ENCODE measurements at regions not wholly inside any gene's neighbourhood (a gene's known extent, or its start where the extent isn't known, plus 50 kb on each side); places are given as distances from the start of the nearest gene placed in this dataset.
A peak's percentile ranks its signal among the peaks of the same experiment; 100 is the strongest.

- no peak for DNase-seq
- Mint-ChIP-seq H3K4me3 (no peak overlapping the region), H3K4me1 (peaks cover 10% of the 10 kb centered on the region), H3K27ac (no peak overlapping the region), H3K36me3 (ENCODE audit: low read depth) (no peaks in the 10 kb centered on the region), H3K9me3 (no peaks in the 10 kb centered on the region), H3K27me3 (ENCODE audit: low read depth, poor library complexity) (peaks cover 2% of the 10 kb centered on the region)
- TF ChIP-seq, protein P1, sequence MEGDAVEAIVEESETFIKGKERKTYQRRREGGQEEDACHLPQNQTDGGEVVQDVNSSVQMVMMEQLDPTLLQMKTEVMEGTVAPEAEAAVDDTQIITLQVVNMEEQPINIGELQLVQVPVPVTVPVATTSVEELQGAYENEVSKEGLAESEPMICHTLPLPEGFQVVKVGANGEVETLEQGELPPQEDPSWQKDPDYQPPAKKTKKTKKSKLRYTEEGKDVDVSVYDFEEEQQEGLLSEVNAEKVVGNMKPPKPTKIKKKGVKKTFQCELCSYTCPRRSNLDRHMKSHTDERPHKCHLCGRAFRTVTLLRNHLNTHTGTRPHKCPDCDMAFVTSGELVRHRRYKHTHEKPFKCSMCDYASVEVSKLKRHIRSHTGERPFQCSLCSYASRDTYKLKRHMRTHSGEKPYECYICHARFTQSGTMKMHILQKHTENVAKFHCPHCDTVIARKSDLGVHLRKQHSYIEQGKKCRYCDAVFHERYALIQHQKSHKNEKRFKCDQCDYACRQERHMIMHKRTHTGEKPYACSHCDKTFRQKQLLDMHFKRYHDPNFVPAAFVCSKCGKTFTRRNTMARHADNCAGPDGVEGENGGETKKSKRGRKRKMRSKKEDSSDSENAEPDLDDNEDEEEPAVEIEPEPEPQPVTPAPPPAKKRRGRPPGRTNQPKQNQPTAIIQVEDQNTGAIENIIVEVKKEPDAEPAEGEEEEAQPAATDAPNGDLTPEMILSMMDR (IDR thresholded peaks at IDR 0.05), result no peak
Observed at GRCh38 chr2:160741815-160742214, 248.2 kb upstream of the RBMS1 start.

DNA sequence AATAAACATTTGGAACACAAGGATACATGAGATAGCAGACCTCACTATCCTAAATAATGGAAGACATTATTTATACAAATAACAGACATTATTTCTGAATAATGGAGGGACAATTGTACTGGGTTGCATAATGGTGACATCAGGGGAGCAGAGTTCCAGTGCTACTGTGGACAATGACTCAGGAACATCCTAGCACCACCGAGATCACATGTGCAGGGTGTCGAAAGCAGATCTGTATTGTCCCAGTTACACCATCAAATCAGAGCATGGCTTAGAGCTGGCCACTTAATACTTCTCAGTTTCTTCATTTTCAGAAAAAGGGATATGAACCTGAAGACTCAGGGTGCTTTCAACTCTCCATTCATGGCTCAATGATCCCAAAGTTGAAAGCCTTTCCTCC lies 249.1 kb upstream of the RBMS1 start:
- Mint-ChIP-seq H3K4me1 (peaks cover 2% of the 10 kb centered on the region), H3K27ac (no peak overlapping the region), H3K9me3 (no peaks in the 10 kb centered on the region), H3K27me3 (ENCODE audit: low read depth, poor library complexity) (peaks cover 2% of the 10 kb centered on the region), H3K4me3 (no peak overlapping the region), H3K36me3 (ENCODE audit: low read depth) (no peaks in the 10 kb centered on the region)
- TF ChIP-seq, protein P1 (IDR thresholded peaks at IDR 0.05), result no peak
- no peak for DNase-seq

DNA sequence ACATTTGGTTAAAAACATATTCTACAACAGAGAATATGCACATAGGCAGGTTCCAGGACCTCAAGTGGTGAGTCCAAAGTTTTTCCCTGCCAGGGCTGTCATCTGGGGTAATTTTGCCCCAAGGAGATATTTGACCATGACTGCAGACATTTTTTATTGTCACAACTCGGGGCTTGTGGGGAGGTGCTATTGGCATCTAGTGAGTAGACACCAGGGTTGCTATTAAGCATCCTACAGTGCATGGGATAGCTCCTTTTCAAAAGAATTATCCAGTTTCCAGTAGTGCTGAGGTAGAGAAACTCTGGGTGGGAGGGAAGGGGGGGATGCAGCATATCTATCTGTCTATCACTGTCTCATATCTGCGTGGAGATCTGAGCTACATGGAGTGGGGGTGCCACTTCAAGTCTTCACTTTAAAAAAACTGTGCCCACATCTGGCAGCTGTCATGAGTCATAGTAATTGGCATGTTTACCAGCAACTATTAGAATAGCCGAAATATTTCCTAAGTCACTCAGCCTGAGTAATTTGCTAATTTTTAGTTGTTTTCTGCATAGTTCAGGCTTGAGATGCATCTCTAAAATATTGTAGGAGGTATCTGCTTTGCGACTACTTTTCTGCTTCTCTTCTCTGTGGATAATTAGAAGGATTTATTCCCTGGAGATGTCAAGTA lies 254.0 kb upstream of the RBMS1 start:
- peak overlapping the region; percentile 77 for H3K27ac Mint-ChIP-seq
- H3K36me3 Mint-ChIP-seq (ENCODE audit: low read depth), result peaks cover 4% of the 10 kb centered on the region
- no peak overlapping the region for H3K4me3 Mint-ChIP-seq
- no peak for DNase-seq
- peaks cover 13% of the 10 kb centered on the region for H3K4me1 Mint-ChIP-seq
- no peaks in the 10 kb centered on the region for H3K27me3 Mint-ChIP-seq (ENCODE audit: low read depth, poor library complexity)
- H3K9me3 Mint-ChIP-seq, result peaks cover 9% of the 10 kb centered on the region
- TF ChIP-seq, protein P1 (IDR thresholded peaks at IDR 0.05), result no peak

GRCh38 chr2:160751021-160751420 lies 257.4 kb upstream of the RBMS1 start:
- TF ChIP-seq, protein P1 (IDR thresholded peaks at IDR 0.05), result no peak
- Mint-ChIP-seq H3K4me1 (peaks cover 14% of the 10 kb centered on the region), H3K27me3 (ENCODE audit: low read depth, poor library complexity) (peaks cover 7% of the 10 kb centered on the region), H3K4me3 (no peak overlapping the region), H3K36me3 (ENCODE audit: low read depth) (peaks cover 8% of the 10 kb centered on the region), H3K9me3 (peaks cover 28% of the 10 kb centered on the region), H3K27ac (no peak overlapping the region)
- no peak for DNase-seq

GRCh38 chr2:160752475-160753330 lies 259.1 kb upstream of the RBMS1 start:
- Mint-ChIP-seq H3K4me3 (no peak overlapping the region), H3K27me3 (ENCODE audit: low read depth, poor library complexity) (peaks cover 7% of the 10 kb centered on the region), H3K9me3 (peaks cover 32% of the 10 kb centered on the region), H3K4me1 (peaks cover 13% of the 10 kb centered on the region), H3K27ac (peak overlapping the region; percentile 73), H3K36me3 (ENCODE audit: low read depth) (peaks cover 8% of the 10 kb centered on the region)
- no peak for DNase-seq
- TF ChIP-seq, protein P1 (IDR thresholded peaks at IDR 0.05), result no peak

Data from nephron progenitor cell (in vitro differentiated cells).